ENCODE measurements at regions not wholly inside any gene's neighbourhood (a gene's known extent, or its start where the extent isn't known, plus 50 kb on each side); places are given as distances from the start of the nearest gene placed in this dataset.
A peak's percentile ranks its signal among the peaks of the same experiment; 100 is the strongest.

- no peak overlapping the region for H3K4ac ChIP-seq (ENCODE audit: low read length)
- H2BK5ac ChIP-seq (ENCODE audit: low read length), result no peak overlapping the region
- no peak overlapping the region for H3K27ac ChIP-seq (replicated peaks; ENCODE audit: low read length)
- H3K36me3 ChIP-seq (replicated peaks in 1 of 2; ENCODE audit: control insufficient read depth in 2 of 2, insufficient read depth in 2 of 2, low read length in 2 of 2), result no peaks in the 10 kb centered on the region
- no CpG with 5 or more reads among the region's 3 CpGs for WGBS, 2 donors (ENCODE audit: extremely low coverage in 2 of 2, insufficient read length in 2 of 2, insufficient replicate concordance in 1 of 2)
- no peak overlapping the region for H2BK120ac ChIP-seq (ENCODE audit: low read depth, low read length)
- no peak overlapping the region for H2AK5ac ChIP-seq (ENCODE audit: low read depth, low read length)
- H3K79me1 ChIP-seq (ENCODE audit: low read depth, low read length), result no peaks in the 10 kb centered on the region
- H3K14ac ChIP-seq (ENCODE audit: low read length), result no peak overlapping the region
- no peak overlapping the region for H2AFZ ChIP-seq (ENCODE audit: low read length)
- no peak for DNase-seq (ENCODE audit: low spot score)
- no peak overlapping the region for H3K23ac ChIP-seq (ENCODE audit: low read depth, low read length, poor library complexity)
- H3K9ac ChIP-seq (ENCODE audit: low read depth, low read length, poor library complexity), result no peak overlapping the region
- H3K4me3 ChIP-seq (ENCODE audit: low read length in 2 of 2), result no peak overlapping the region
- no peaks in the 10 kb centered on the region for H3K27me3 ChIP-seq (ENCODE audit: control insufficient read depth in 3 of 3, insufficient read depth in 3 of 3, low read depth in 1 of 3, low read length in 3 of 3)
- no peak overlapping the region for H2BK15ac ChIP-seq (ENCODE audit: low read length)
- H3K4me2 ChIP-seq (ENCODE audit: insufficient read depth, low read length, poor library complexity, severe bottlenecking), result no peak overlapping the region
- H4K8ac ChIP-seq (ENCODE audit: low read depth, low read length), result no peak overlapping the region
- no peak overlapping the region for H2BK12ac ChIP-seq (ENCODE audit: low read length)
- H4K91ac ChIP-seq (ENCODE audit: low read depth, low read length, poor library complexity), result no peak overlapping the region
- peaks cover 0 to 3% of the 10 kb centered on the region in 2 donors for H3K9me3 ChIP-seq (replicated peaks in 1 of 2; ENCODE audit: control insufficient read depth in 2 of 2, insufficient read depth in 1 of 2, low read depth in 1 of 2, low read length in 2 of 2)
- H3K18ac ChIP-seq (ENCODE audit: low read length), result no peak overlapping the region
- peaks cover 0 to 23% of the 10 kb centered on the region in 2 donors for H3K4me1 ChIP-seq (ENCODE audit: control insufficient read depth in 2 of 2, insufficient read depth in 1 of 2, low read depth in 1 of 2, low read length in 2 of 2)
These were observed 457.1 kb downstream of the SPRY1 start for GRCh38 chr4:123853651-123854050.

- Histone ChIP-seq H2BK15ac (ENCODE audit: low read length) (no peak overlapping the region), H3K9me3 (replicated peaks in 1 of 2; ENCODE audit: control insufficient read depth in 2 of 2, insufficient read depth in 1 of 2, low read depth in 1 of 2, low read length in 2 of 2) (peaks cover 0 to 7% of the 10 kb centered on the region in 2 donors), H4K91ac (ENCODE audit: low read depth, low read length, poor library complexity) (no peak overlapping the region), H3K18ac (ENCODE audit: low read length) (no peak overlapping the region), H2BK120ac (ENCODE audit: low read depth, low read length) (no peak overlapping the region), H3K4ac (ENCODE audit: low read length) (no peak overlapping the region), H3K79me1 (ENCODE audit: low read depth, low read length) (no peaks in the 10 kb centered on the region), H3K27me3 (ENCODE audit: control insufficient read depth in 3 of 3, insufficient read depth in 3 of 3, low read depth in 1 of 3, low read length in 3 of 3) (no peaks in the 10 kb centered on the region), H2AFZ (ENCODE audit: low read length) (peak overlapping the region; percentile 82), H3K4me3 (ENCODE audit: low read length in 2 of 2) (peak overlapping the region in 1 of 2 donors; percentile 28), H2BK12ac (ENCODE audit: low read length) (no peak overlapping the region), H3K23ac (ENCODE audit: low read depth, low read length, poor library complexity) (no peak overlapping the region), H3K4me2 (ENCODE audit: insufficient read depth, low read length, poor library complexity, severe bottlenecking) (no peak overlapping the region), H2AK5ac (ENCODE audit: low read depth, low read length) (no peak overlapping the region), H3K27ac (replicated peaks; ENCODE audit: low read length) (no peak overlapping the region), H4K8ac (ENCODE audit: low read depth, low read length) (no peak overlapping the region), H3K4me1 (ENCODE audit: control insufficient read depth in 2 of 2, insufficient read depth in 1 of 2, low read depth in 1 of 2, low read length in 2 of 2) (peaks cover 0 to 23% of the 10 kb centered on the region in 2 donors), H3K9ac (ENCODE audit: low read depth, low read length, poor library complexity) (no peak overlapping the region), H3K36me3 (replicated peaks in 1 of 2; ENCODE audit: control insufficient read depth in 2 of 2, insufficient read depth in 2 of 2, low read length in 2 of 2) (no peaks in the 10 kb centered on the region), H2BK5ac (ENCODE audit: low read length) (no peak overlapping the region), H3K14ac (ENCODE audit: low read length) (no peak overlapping the region)
- no CpG with 5 or more reads among the region's 9 CpGs for WGBS, 2 donors (ENCODE audit: extremely low coverage in 2 of 2, insufficient read length in 2 of 2, insufficient replicate concordance in 1 of 2)
- DNase-seq (ENCODE audit: low spot score), result peak; percentile 23
These were observed 460.3 kb downstream of the SPRY1 start for GRCh38 chr4:123856689-123857545.

GRCh38 chr4:123858465-123858864, 461.9 kb downstream of the SPRY1 start:
- Histone ChIP-seq H3K4me3 (ENCODE audit: low read length in 2 of 2) (no peak overlapping the region), H3K79me1 (ENCODE audit: low read depth, low read length) (no peaks in the 10 kb centered on the region), H2AFZ (ENCODE audit: low read length) (peak overlapping the region; percentile 60), H3K9ac (ENCODE audit: low read depth, low read length, poor library complexity) (no peak overlapping the region), H3K4me2 (ENCODE audit: insufficient read depth, low read length, poor library complexity, severe bottlenecking) (no peak overlapping the region), H3K18ac (ENCODE audit: low read length) (no peak overlapping the region), H3K27ac (replicated peaks; ENCODE audit: low read length) (no peak overlapping the region), H4K91ac (ENCODE audit: low read depth, low read length, poor library complexity) (no peak overlapping the region), H2BK15ac (ENCODE audit: low read length) (no peak overlapping the region), H2BK120ac (ENCODE audit: low read depth, low read length) (no peak overlapping the region), H3K4me1 (ENCODE audit: control insufficient read depth in 2 of 2, insufficient read depth in 1 of 2, low read depth in 1 of 2, low read length in 2 of 2) (peaks cover 0 to 23% of the 10 kb centered on the region in 2 donors), H3K36me3 (replicated peaks in 1 of 2; ENCODE audit: control insufficient read depth in 2 of 2, insufficient read depth in 2 of 2, low read length in 2 of 2) (no peaks in the 10 kb centered on the region), H3K23ac (ENCODE audit: low read depth, low read length, poor library complexity) (no peak overlapping the region), H3K27me3 (ENCODE audit: control insufficient read depth in 3 of 3, insufficient read depth in 3 of 3, low read depth in 1 of 3, low read length in 3 of 3) (no peaks in the 10 kb centered on the region), H2BK5ac (ENCODE audit: low read length) (no peak overlapping the region), H2BK12ac (ENCODE audit: low read length) (no peak overlapping the region), H4K8ac (ENCODE audit: low read depth, low read length) (no peak overlapping the region), H3K14ac (ENCODE audit: low read length) (no peak overlapping the region), H2AK5ac (ENCODE audit: low read depth, low read length) (no peak overlapping the region), H3K9me3 (replicated peaks in 1 of 2; ENCODE audit: control insufficient read depth in 2 of 2, insufficient read depth in 1 of 2, low read depth in 1 of 2, low read length in 2 of 2) (peaks cover 0 to 9% of the 10 kb centered on the region in 2 donors), H3K4ac (ENCODE audit: low read length) (no peak overlapping the region)
- DNase-seq (ENCODE audit: low spot score), result no peak
- WGBS, 2 donors (ENCODE audit: extremely low coverage in 2 of 2, insufficient read length in 2 of 2, insufficient replicate concordance in 1 of 2), result no CpG with 5 or more reads among the region's 1 CpG

GRCh38 chr4:123862812-123863211, 466.2 kb downstream of the SPRY1 start:
- H3K9me3 ChIP-seq (replicated peaks in 1 of 2; ENCODE audit: control insufficient read depth in 2 of 2, insufficient read depth in 1 of 2, low read depth in 1 of 2, low read length in 2 of 2), result peaks cover 0 to 25% of the 10 kb centered on the region in 2 donors
- no peak overlapping the region for H3K23ac ChIP-seq (ENCODE audit: low read depth, low read length, poor library complexity)
- H3K4me3 ChIP-seq (ENCODE audit: low read length in 2 of 2), result no peak overlapping the region
- H3K27me3 ChIP-seq (ENCODE audit: control insufficient read depth in 3 of 3, insufficient read depth in 3 of 3, low read depth in 1 of 3, low read length in 3 of 3), result no peaks in the 10 kb centered on the region
- H3K4ac ChIP-seq (ENCODE audit: low read length), result no peak overlapping the region
- H3K79me1 ChIP-seq (ENCODE audit: low read depth, low read length), result no peaks in the 10 kb centered on the region
- H4K8ac ChIP-seq (ENCODE audit: low read depth, low read length), result no peak overlapping the region
- no peak overlapping the region for H2BK15ac ChIP-seq (ENCODE audit: low read length)
- H4K91ac ChIP-seq (ENCODE audit: low read depth, low read length, poor library complexity), result no peak overlapping the region
- H2AK5ac ChIP-seq (ENCODE audit: low read depth, low read length), result no peak overlapping the region
- no peak overlapping the region for H3K27ac ChIP-seq (replicated peaks; ENCODE audit: low read length)
- no peaks in the 10 kb centered on the region for H3K36me3 ChIP-seq (replicated peaks in 1 of 2; ENCODE audit: control insufficient read depth in 2 of 2, insufficient read depth in 2 of 2, low read length in 2 of 2)
- no peak overlapping the region for H3K18ac ChIP-seq (ENCODE audit: low read length)
- H3K4me1 ChIP-seq (ENCODE audit: control insufficient read depth in 2 of 2, insufficient read depth in 1 of 2, low read depth in 1 of 2, low read length in 2 of 2), result peaks cover 0 to 7% of the 10 kb centered on the region in 2 donors
- DNase-seq (ENCODE audit: low spot score), result no peak
- H2BK5ac ChIP-seq (ENCODE audit: low read length), result no peak overlapping the region
- H2BK12ac ChIP-seq (ENCODE audit: low read length), result no peak overlapping the region
- no peak overlapping the region for H2AFZ ChIP-seq (ENCODE audit: low read length)
- no peak overlapping the region for H3K4me2 ChIP-seq (ENCODE audit: insufficient read depth, low read length, poor library complexity, severe bottlenecking)
- no peak overlapping the region for H3K9ac ChIP-seq (ENCODE audit: low read depth, low read length, poor library complexity)
- no peak overlapping the region for H2BK120ac ChIP-seq (ENCODE audit: low read depth, low read length)
- H3K14ac ChIP-seq (ENCODE audit: low read length), result no peak overlapping the region
- WGBS, 2 donors (ENCODE audit: extremely low coverage in 2 of 2, insufficient read length in 2 of 2, insufficient replicate concordance in 1 of 2), result no CpG with 5 or more reads among the region's 4 CpGs
